Ishikawa (cell line): ENCODE measurements at regions not wholly inside any gene's neighbourhood (a gene's known extent, or its start where the extent isn't known, plus 50 kb on each side); places are given as distances from the start of the nearest gene placed in this dataset.

Experiments
- EGR1 ChIP-seq: IDR thresholded peaks from 2 replicates; pipeline ENCODE4 v1.6.1; 2012
- TF ChIP-seq, protein P1 (sequence below): IDR thresholded peaks from 2 replicates; pipeline ENCODE4 v1.6.1; 2012

- TF ChIP-seq, protein P1, sequence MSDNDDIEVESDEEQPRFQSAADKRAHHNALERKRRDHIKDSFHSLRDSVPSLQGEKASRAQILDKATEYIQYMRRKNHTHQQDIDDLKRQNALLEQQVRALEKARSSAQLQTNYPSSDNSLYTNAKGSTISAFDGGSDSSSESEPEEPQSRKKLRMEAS: no peak
- TF ChIP-seq EGR1: no peak
Observed at GRCh38 chr6:43874814-43875590, 105.0 kb downstream of the VEGFA start.
